ENCODE measurements at regions not wholly inside any gene's neighbourhood (a gene's known extent, or its start where the extent isn't known, plus 50 kb on each side); places are given as distances from the start of the nearest gene placed in this dataset.

DNA sequence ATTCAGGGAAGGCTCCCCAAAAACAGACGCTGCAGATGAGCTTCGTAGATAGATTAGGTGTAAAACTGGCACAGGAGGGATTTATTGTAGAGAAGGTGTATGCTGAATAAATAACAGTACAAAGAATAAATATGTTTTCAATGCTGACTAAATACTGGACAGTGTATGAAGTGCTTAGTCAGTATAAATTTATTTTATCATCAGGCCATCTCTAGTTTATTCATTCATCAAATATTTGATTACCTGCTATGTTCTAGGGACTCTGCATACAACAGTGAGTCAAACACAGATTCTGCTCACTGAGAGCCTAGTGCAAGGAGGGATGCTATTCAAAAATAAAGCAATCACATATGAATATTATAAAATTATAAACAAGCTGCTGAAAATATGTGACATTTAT is 63.6 kb upstream of the TSPAN5 start:
- peaks cover 31% of the 10 kb centered on the region for H3K9me3 Mint-ChIP-seq (ENCODE audit: insufficient read depth)
- no peaks in the 10 kb centered on the region for H3K27me3 Mint-ChIP-seq (ENCODE audit: low read depth)
- no peak overlapping the region for H3K27ac Mint-ChIP-seq
- H3K36me3 Mint-ChIP-seq (ENCODE audit: low read depth) = peaks cover 15% of the 10 kb centered on the region
- CTCF ChIA-PET = no interaction called here
- DNase-seq (no peak), ATAC-seq (no peak)
- no peaks in the 10 kb centered on the region for H3K4me1 Mint-ChIP-seq (ENCODE audit: low read depth)
- POLR2A ChIA-PET = no interaction called here
- H3K4me3 Mint-ChIP-seq = no peak overlapping the region

DNA sequence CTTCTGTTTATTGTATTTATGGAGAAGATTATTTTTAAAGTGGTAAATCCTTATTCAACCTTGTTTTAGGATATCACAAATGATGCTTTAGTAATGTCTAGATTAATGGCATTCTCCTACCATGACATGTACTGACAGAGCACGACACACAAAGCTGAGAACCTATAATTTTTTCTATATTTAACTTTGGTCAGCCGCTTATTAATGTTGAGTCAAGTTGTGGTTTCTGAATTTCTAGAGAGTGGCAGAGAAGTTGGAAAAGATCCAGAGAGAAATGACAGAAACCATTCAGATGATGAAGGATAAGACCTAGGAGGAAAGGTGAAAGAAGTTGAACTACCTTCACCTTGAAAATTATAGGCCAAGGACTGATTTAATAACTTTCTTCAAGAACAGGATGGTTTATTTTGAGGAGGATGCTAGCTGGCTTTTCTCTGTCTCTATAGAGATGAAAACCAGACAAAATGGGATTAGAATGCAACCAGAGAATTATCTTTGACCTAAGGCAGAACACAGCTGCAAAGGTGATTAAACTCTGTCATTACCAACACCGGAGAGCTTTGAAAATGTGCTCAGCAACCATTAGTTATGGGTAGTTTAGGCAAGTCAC is 62.6 kb upstream of the TSPAN5 start:
- Mint-ChIP-seq H3K4me1 (ENCODE audit: low read depth) (no peaks in the 10 kb centered on the region), H3K27ac (no peak overlapping the region), H3K9me3 (ENCODE audit: insufficient read depth) (peaks cover 31% of the 10 kb centered on the region), H3K36me3 (ENCODE audit: low read depth) (peaks cover 13% of the 10 kb centered on the region), H3K4me3 (no peak overlapping the region), H3K27me3 (ENCODE audit: low read depth) (no peaks in the 10 kb centered on the region)
- ATAC-seq (no peak), DNase-seq (no peak)
- CTCF ChIA-PET = no interaction called here
- POLR2A ChIA-PET = no interaction called here

DNA sequence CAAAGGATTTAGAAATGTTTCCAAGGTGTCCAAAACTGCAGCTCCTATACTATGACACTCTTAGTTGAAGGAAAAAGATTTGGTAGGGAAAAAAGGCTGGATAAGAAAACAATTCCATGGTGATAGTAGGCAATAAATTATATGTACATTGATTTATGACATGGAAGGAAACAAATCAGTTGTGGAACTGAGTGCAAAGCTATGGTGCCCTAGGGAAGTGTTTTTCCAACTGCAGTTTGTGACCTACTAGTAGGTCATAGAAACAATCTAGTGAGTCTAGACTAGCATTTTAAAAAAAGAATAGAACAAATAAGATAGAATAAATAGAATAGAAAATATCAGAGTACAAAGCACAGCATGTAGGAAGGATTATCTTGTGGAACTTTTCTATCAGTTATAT is 58.4 kb upstream of the TSPAN5 start:
- DNase-seq (no peak), ATAC-seq (no peak)
- Mint-ChIP-seq H3K27me3 (ENCODE audit: low read depth) (no peaks in the 10 kb centered on the region), H3K9me3 (ENCODE audit: insufficient read depth) (peaks cover 18% of the 10 kb centered on the region), H3K36me3 (ENCODE audit: low read depth) (peaks cover 5% of the 10 kb centered on the region), H3K4me3 (no peak overlapping the region), H3K4me1 (ENCODE audit: low read depth) (peaks cover 6% of the 10 kb centered on the region), H3K27ac (no peak overlapping the region)
- ChIA-PET CTCF (interaction anchor here (1.2 kb wide), 1 partner anchor 12 kb away, joined by 3 read pairs; no protein-coding TSS in a partner anchor), POLR2A (no interaction called here)

DNA sequence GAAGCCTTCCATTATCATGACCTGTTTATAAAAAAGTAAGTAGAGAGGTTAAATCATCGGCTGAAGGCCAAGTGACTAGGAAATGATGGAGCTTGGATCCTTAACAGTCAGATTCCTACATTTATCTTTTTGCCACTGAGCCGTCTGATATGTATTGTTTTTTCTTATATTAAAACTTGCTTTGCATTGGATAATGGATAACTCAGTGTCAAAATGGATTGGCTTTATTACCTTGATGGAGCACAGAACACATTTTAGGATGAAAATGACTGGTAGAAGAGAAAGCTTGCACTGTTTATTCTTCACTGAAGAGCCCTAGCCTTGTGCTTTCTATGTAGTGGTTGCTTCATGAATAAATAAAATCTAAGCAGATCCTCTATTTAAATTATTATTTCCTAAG is 54.2 kb upstream of the TSPAN5 start:
- no peak overlapping the region for H3K4me3 Mint-ChIP-seq
- ChIA-PET CTCF (no interaction called here), POLR2A (no interaction called here)
- H3K9me3 Mint-ChIP-seq (ENCODE audit: insufficient read depth) = peaks cover 25% of the 10 kb centered on the region
- no peak overlapping the region for H3K27ac Mint-ChIP-seq
- H3K27me3 Mint-ChIP-seq (ENCODE audit: low read depth) = no peaks in the 10 kb centered on the region
- H3K4me1 Mint-ChIP-seq (ENCODE audit: low read depth) = peaks cover 12% of the 10 kb centered on the region
- ATAC-seq (no peak), DNase-seq (no peak)
- H3K36me3 Mint-ChIP-seq (ENCODE audit: low read depth) = peaks cover 20% of the 10 kb centered on the region

DNA sequence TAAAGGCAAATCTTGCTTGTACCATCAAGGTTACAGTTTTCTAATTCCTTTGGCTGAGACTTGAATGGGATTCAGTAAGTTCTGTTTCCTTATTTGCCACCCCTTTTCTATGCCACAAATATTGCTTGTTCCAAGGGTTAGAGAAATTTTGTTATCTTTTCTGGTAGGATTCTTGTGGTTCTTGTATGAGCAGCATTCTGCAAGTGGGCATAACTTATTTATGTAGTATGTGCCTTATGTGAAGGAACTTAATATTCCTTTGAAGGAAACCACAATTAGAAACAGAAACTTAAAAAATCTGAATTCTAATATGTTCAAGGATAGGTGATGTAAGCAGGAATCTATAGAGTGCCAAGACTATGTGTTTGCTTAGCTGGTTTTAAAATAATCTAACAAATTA is 53.1 kb upstream of the TSPAN5 start:
- no peak for DNase-seq
- peaks cover 22% of the 10 kb centered on the region for H3K9me3 Mint-ChIP-seq (ENCODE audit: insufficient read depth)
- H3K36me3 Mint-ChIP-seq (ENCODE audit: low read depth) = peaks cover 30% of the 10 kb centered on the region
- H3K4me3 Mint-ChIP-seq = no peak overlapping the region
- H3K27ac Mint-ChIP-seq = no peak overlapping the region
- peaks cover 23% of the 10 kb centered on the region for H3K4me1 Mint-ChIP-seq (ENCODE audit: low read depth)
- POLR2A ChIA-PET = no interaction called here
- H3K27me3 Mint-ChIP-seq (ENCODE audit: low read depth) = no peaks in the 10 kb centered on the region
- no peak for ATAC-seq
- CTCF ChIA-PET = no interaction called here

DNA sequence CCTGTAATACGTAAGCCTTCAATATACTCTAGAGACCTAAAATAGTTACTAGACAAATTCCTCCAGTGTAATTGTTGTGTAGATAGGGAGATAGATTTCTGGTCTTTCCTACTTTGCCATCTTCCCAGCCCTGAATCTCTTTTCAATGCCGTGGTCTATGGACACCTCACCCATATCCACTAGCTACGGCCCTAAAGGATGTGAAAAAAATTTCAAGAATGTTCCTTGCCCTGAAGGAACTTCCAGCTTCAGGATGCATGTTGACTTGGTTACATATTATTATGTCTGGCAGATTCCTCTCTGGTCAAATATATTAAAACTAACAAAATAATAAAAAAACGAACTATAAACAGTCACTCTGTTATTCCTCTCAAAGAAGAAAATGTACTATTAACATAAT is 52.4 kb upstream of the TSPAN5 start:
- Mint-ChIP-seq H3K27me3 (ENCODE audit: low read depth) (no peaks in the 10 kb centered on the region), H3K4me3 (no peak overlapping the region), H3K36me3 (ENCODE audit: low read depth) (peaks cover 37% of the 10 kb centered on the region), H3K27ac (no peak overlapping the region), H3K4me1 (ENCODE audit: low read depth) (peaks cover 29% of the 10 kb centered on the region), H3K9me3 (ENCODE audit: insufficient read depth) (peaks cover 25% of the 10 kb centered on the region)
- ChIA-PET POLR2A (no interaction called here), CTCF (no interaction called here)
- DNase-seq = no peak
- no peak for ATAC-seq

Measured in activated CD8-positive, alpha-beta T cell treated with anti-CD3 and anti-CD28 coated beads, Interleukin-2, amount 10 ng/mL, durations not matched to agents 7 days and 5 days (primary cell).